Bronchial epithelial cell (primary cell): ENCODE measurements at regions not wholly inside any gene's neighbourhood (a gene's known extent, or its start where the extent isn't known, plus 50 kb on each side); places are given as distances from the start of the nearest gene placed in this dataset.
A peak's percentile ranks its signal among the peaks of the same experiment; 100 is the strongest.

Experiments used
- DNase-seq: peaks from one replicate; pipeline ENCODE4 v3.0.0-alpha.2; 2010; ENCODE audit warnings: low read depth
- FAIRE-seq: peaks from 2 replicates; lab custom pipeline; 2011; peaks lifted over from hg19 to GRCh38; lab: Jason Lieb, UNC
- H3K27me3 ChIP-seq: 2 replicates; pipeline ENCODE4 v1.5.1; 2011; ENCODE audit warnings: low read length; ENCODE audit not compliant: control insufficient read depth, insufficient read depth
- H3K36me3 ChIP-seq: 2 replicates; pipeline ENCODE4 v1.5.1; 2011; ENCODE audit warnings: low read length; ENCODE audit not compliant: control insufficient read depth, insufficient read depth
- H3K4me3 ChIP-seq: 2 replicates; pipeline ENCODE4 v1.5.1; 2011; ENCODE audit warnings: mild to moderate bottlenecking, low read depth, low read length, control low read depth
- CTCF ChIP-seq: IDR thresholded peaks from 2 replicates; pipeline ENCODE4 v1.5.1; 2011; ENCODE audit warnings: mild to moderate bottlenecking, moderate library complexity, low read length, control low read depth, inconsistent platforms; ENCODE audit not compliant: insufficient read depth, severe bottlenecking

DNA sequence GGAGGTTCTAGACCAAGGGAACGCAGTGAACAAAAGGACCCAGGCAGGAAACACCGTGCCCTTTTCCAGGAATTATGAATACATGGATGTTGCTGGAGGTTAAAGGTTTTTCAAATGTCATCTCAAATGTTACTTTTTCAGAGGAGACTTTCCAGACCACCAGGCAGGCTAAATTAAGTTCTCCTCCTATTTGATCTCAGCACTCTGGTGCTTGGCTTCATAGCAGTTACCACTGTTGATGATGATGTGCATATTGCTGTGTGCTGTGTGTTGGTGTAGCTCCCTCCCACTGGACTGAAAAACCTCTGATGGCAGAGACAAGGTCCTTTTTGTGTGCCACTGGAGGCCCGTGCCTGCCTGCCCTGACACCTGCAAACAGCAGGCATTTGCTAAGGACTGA lies 137.3 kb upstream of the PTPRM start:
- no peaks in the 10 kb centered on the region for H3K27me3 ChIP-seq
- no peak for TF ChIP-seq CTCF
- no peak for DNase-seq
- no peak for FAIRE-seq
- no peaks in the 10 kb centered on the region for H3K36me3 ChIP-seq
- H3K4me3 ChIP-seq = no peak overlapping the region

DNA sequence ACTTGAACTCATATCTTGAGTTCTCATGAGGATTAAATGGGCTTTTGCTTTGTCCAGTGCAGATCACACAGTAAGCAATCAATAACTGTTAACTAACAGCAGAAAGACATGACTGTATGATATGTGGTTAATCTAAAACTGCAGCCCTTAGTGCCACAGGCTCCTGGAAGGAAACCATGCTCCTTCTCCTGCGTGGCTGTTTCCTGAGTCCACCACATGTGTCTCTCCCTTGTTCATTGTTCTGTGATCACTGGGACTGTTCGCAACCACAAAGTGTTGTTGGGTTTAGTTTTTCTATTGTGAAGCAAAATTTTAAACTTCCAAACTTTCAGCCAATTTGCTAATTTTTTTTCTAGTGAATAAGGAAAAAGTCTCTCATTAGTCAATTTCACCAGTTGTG lies 130.9 kb upstream of the PTPRM start:
- no peak for TF ChIP-seq CTCF
- FAIRE-seq = no peak
- no peaks in the 10 kb centered on the region for H3K36me3 ChIP-seq
- H3K27me3 ChIP-seq = no peaks in the 10 kb centered on the region
- DNase-seq = no peak
- no peak overlapping the region for H3K4me3 ChIP-seq

GRCh38 chr18:7437870-7438269 lies 129.2 kb upstream of the PTPRM start:
- DNase-seq (no peak), FAIRE-seq (no peak)
- no peaks in the 10 kb centered on the region for H3K36me3 ChIP-seq
- TF ChIP-seq CTCF = no peak
- no peaks in the 10 kb centered on the region for H3K27me3 ChIP-seq
- no peak overlapping the region for H3K4me3 ChIP-seq

DNA sequence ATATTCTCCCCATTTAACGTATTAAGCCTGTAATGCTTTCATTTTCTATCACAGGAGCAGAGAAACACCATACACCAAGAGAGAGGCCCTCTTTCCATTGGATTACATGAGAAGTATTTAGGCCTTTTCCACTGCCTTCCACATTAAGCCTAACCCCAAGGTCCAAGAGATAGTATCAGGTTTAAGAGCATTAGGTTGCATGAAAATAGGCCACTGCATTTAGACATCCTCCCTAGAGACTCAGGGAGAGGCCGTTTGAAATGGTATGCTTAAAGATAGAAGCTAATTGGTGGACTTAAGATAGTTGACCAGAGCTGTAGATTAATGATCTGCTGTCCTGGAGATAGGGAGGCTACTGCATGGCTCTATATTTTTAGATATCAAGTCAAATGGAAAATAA lies 128.5 kb upstream of the PTPRM start:
- FAIRE-seq (no peak), DNase-seq (no peak)
- Histone ChIP-seq H3K27me3 (no peaks in the 10 kb centered on the region), H3K36me3 (no peaks in the 10 kb centered on the region), H3K4me3 (no peak overlapping the region)
- TF ChIP-seq CTCF = no peak

GRCh38 chr18:7447318-7448028 lies 119.6 kb upstream of the PTPRM start:
- TF ChIP-seq CTCF = no peak
- no peaks in the 10 kb centered on the region for H3K36me3 ChIP-seq
- DNase-seq (peak; percentile 57), FAIRE-seq (peak; percentile 72)
- no peaks in the 10 kb centered on the region for H3K27me3 ChIP-seq
- no peak overlapping the region for H3K4me3 ChIP-seq

GRCh38 chr18:7452331-7452730 lies 114.8 kb upstream of the PTPRM start:
- no peak overlapping the region for H3K4me3 ChIP-seq
- peak; percentile 29 for DNase-seq
- FAIRE-seq = no peak
- TF ChIP-seq CTCF = peak; percentile 80
- H3K36me3 ChIP-seq = no peaks in the 10 kb centered on the region
- H3K27me3 ChIP-seq = no peaks in the 10 kb centered on the region
